HG03039 (cell line): ENCODE measurements at regions not wholly inside any gene's neighbourhood (a gene's known extent, or its start where the extent isn't known, plus 50 kb on each side); places are given as distances from the start of the nearest gene placed in this dataset.

Experiments used
- ATAC-seq: cut with Tn5 transposase; IDR thresholded peaks from one replicate; pipeline ENCODE4 v1.9.1; 2021; ENCODE audit warnings: mild to moderate bottlenecking, moderate library complexity; ENCODE audit not compliant: unreplicated experiment

DNA sequence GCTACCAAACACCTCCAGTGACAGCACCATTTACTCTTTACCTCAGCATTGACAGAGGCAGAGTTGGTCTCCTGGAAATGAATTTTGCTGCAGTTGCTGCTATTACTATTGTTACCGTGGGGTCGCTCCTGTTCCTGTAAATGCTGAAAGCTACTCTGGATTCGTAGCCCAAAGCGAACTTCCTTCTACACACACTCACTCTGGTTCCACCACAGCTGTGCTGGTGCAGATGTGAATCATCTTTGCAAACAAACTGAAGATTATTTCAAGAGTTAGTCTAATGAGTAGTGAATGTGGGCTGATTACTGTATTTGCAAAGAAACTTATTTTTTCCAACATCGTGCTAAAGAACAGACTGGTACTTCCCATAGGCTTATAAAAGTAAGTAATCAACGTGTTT lies 304.0 kb downstream of the LPIN1 start:
- ATAC-seq: peak; percentile 43

DNA sequence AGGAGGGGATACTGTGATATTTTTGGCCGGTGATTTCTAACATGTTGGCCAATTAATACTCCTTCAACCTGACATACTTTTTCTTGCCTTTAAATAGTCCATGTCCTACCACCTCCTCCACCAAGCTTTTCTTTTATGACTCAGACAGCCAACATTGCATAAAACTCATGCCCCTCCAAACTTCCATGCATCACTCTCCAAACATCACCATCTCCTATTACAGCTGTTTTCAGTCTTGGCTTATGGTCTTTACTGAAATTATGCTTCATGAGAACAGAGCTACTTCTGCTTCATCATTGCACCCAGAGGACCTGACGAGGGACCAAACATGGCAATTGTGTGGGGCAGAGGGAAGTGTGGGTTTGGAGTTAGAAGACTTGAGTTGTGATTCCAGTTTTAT lies 305.4 kb downstream of the LPIN1 start:
- ATAC-seq: no peak

DNA sequence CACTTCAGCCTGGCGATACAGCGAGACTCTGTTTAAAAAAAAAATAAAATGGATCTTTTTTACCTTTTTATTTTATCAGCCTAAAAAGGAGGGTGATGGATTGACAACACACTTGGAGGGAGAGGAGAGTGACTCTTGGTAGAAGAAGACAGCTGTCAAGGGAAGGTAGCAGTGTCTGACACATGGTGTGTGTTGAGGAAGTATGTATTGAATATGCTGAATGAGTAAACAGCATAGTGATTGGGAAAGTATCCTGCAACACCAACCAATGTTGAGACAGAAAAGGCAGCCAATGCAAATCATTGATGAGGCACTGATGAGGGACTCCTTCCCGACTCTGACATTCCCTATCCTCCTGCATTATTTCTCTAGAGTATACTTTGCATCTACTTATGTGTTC lies 306.4 kb downstream of the LPIN1 start:
- ATAC-seq: no peak

DNA sequence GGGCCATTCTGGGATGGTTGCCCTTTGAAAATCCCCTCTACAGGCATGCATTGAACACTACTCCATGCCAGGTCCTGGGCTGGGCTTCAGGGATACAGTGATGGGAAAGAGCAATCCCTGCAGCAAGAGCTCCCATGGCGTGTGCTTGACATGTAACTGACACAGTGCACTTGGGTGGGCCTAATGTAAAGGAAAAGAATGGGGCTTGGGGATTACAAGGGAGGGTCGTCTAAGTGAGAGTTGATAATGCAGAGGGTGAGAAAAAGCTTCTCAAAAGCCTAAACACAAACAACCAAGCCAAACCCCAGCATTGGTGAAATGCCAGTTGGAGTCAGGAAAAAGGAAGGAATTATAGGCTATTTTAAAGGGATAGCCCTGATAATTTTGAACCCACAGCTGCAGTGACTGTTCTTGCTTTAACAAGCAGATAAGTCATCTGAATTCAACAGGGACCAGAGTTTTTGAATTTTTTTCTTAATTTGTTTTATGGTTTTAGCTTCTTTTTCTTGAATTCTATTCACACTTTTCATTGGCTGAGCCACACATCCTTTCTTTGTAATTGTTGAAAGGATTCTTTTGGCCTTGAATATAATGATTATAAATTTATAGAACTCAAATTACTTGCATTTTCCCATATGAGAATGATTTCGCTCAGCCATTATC lies 308.7 kb downstream of the LPIN1 start:
- no peak for ATAC-seq

DNA sequence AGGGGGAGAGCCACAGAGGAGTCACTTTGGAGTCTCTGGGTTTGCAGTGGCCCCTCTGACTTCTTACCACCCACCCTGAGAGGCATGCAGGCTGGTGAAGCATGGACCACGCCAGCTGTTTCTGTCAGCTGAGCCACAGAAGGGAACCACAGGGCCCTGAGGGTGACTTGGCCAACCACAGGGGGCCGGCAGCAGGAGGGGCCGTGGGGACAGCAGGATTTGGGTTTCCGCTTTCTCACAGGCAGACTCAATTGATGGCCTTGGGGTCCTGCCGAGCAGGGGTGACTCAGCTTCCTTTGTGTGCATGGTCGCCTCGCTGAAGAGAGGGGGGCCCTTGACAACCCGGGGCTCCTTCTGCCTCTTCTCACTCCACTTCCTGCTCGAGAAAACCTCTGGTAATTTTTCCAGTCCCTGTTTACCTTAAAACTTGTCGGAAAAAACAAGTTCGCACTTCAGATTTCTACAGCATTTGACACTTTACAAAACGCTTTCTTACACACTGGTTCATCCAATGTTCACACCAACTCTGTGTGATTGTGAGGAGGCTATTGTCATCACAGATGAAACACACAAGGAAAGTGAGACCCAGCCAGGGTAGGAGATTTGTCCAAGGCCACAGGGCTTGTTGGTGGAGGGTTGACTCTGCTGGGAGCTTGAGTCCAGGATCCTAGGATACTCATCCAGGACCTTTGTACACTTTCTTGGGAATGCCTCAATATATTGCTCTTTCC lies 311.2 kb downstream of the LPIN1 start:
- peak; percentile 69 for ATAC-seq

DNA sequence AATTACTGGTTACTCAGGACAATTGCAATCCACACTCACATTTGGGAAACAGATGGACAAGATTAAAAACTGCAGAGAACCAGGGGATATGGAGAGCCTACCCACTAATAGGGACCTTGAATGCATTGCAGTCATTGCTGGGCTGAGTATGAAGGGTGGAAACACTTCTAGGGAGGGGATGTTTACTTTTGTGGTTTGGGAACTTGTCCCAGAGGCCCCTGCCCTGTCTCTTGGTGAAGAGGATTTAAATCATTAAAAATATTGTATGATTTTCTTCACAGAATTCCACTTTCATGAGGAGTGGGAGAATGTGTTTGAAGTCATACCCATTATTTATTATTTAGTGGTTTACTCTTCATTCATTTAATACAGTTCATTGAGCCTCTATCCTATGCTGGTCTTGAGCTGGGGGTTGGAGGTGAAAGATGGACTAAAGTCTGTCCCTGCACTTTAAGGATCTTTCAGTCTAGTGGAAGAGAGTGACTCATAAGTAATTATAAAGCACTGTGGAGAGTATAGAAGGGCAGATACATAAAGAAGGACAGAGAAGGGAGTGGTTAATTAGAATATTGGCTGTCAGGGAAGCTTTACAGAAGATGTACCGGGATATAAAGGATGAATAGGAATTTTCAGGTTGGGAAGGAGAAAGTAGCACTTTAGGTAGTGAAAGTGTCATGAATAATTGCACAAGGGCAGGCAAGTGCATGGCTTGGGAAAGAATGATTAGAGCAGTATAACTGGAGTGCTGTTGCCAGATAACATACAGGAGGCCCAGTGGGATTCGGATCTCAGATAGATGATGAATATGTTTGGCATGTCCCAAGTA lies 313.4 kb downstream of the LPIN1 start:
- ATAC-seq: no peak

DNA sequence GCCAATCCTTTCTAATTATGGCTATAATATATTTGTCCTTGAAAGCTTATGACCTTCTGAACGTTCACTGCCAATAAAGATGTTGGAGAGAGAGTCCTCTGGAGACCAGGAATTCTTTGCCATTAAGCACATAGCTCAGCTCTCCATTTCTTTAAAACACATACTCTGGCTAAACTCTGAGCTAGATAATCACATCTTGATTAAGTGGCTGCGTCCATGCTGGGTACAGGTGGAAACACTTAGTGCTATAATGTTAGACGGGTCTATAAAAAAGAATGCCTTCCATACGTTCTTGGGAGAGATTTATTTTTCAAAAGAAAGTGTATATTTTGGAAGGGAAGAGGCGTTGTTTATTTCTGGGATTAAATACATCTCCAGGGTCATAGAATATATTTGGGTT lies 314.5 kb downstream of the LPIN1 start:
- no peak for ATAC-seq

DNA sequence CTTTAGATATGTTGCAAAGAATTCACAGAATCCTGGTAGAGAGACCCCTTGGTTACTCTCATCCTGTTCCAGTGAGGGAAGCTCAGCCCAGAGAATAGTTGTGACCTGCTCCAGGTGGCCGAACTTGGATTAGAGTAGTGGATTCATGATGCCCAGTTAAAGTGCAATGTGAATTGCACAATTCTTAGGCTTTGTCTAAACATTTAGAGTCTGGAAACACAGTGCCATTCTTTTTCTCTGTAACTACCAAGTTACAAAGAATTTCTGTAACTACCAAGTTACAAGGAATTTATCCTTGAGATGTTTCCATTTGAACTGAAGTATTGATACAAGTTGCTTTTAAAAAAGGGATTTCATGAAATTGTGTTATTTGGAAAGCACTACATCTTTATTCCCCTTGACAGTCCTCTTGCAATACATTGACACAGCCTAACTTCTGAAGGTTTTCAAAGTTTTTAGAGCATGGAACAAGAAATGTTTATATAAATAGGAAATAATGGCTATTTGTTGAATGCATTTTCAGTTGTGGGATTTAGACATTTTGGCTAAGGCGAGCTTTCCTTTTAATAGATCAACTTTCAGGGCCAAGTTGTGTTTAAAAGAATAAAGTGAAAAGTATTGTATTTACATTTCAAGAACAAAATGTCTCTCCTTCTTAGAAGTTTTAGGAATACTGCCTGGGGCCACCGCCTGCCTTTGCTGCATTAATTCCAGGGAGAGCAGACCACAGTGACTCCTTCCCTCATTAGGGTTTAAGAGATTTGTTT lies 315.0 kb downstream of the LPIN1 start:
- ATAC-seq: no peak

DNA sequence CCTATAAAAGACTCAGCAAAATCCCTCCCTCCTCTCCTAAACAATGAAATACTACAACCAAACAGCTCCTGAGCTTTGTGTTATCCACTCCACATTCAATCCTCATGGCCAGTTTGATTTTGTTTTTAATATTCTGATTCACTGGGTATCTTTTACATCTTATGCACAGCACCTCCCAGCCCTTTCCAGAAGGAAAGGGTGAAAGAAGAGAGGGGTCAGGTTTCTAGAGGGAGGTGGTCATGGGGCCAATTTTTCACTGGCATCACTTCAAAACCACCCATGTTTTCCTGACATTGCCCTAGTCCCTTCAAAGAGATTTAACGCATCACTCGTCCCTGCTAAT lies 315.6 kb downstream of the LPIN1 start:
- ATAC-seq: no peak

DNA sequence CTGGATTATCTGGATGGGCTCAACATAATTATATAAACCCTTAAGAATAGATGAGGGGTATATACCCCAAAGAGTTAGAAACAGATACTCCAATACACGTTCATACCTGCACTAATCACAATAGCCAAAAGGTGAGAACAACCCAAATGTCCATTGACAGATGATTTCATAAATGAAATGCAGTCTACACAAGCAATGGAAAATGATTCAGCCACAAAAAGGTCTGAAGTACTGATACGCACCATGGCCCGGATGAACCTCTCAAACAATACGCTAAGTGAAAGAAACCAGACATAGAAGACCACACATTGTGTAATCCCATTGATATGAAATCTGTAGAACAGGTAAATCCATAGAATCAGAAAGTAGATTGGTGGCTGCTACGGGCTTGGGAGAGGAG lies 316.8 kb downstream of the LPIN1 start:
- ATAC-seq: no peak

DNA sequence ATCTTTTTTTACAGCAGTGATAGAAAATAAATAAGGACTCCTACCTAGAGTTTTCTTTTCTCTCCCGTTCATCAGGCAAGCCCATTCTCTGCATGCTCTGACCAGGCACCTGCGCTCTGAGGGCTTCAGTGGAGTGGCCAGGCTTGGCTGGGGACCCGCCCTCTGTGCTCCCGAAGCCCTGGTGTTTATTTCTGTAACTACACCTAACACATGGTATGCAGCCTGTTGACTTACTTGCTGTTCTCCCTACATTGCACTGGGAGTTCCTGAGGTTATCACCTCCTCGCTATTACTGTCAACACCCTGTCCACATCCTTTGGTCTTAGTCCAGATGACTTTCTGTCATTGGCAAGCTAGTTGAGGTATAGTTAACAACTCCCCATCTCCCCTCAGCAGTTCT lies 317.7 kb downstream of the LPIN1 start:
- no peak for ATAC-seq

DNA sequence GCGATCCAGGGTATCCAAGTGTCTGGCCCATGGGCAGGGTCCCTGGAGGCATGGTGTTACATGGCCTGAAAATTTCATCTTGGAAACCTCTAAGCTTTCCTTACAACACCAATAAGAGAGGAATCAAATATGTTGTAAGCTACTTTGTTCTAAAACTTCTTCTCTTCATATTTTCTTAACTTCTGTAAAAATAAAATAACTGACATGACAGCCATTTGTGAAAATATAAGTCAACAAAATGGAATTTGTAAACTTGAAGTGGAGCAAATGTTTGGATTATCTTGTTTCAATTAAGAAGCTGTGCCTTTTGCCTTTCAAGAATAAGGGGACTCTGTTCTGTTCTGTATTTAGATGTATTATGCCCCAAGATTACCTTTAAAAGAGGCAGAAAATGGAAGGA lies 319.7 kb downstream of the LPIN1 start:
- no peak for ATAC-seq

DNA sequence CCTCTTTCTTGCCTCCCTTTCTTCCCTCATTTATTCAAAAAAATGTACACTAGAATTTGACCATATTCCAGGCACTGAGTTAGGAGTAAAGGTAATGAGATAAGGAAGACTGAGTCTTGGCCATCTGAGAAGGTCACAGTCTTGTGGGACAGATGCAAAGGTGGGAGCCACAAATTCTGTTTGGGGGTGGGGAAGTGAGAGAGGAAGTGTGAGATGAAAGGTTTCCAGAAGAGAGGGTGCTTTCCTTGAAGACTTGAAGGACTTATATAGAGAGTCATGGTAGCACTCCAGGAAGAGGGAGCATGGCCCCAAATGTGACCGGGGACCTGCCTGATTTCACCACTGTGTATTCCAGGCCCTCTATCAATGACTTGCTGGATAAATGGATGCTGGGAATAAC lies 320.6 kb downstream of the LPIN1 start:
- no peak for ATAC-seq

DNA sequence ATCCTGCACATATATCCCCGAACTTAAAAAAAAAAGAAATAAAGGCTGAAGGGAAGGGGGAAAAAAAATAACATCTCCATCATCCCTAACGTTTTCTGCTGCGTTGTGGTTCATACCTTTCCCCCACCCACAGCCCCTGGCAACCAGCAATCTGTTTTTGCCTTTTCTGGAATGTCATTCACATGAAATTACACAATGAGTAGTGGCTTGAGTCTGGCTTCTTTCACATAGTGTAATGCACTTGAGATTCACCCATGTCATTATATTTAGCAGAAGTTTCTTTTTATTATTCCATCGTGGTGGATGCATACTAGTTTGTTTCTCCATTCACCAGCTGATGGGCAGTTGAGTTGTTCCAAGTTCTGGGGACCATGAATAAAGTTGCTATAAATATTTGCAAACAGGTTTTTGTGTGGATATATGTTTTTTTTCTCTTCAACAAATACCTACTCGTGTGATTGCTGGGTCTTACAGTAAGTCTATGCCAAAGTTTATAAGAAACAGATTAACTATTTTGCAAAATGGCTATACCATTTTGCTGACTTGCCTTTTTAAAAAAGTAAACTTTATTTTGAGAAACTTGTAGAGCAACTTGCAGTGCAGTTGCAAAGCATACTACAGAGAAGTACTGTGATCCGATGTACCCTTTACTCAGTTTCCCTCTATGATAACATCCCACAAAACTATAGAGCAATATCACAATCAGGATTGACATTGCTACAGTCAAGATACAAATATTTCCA lies 322.5 kb downstream of the LPIN1 start:
- ATAC-seq: no peak

DNA sequence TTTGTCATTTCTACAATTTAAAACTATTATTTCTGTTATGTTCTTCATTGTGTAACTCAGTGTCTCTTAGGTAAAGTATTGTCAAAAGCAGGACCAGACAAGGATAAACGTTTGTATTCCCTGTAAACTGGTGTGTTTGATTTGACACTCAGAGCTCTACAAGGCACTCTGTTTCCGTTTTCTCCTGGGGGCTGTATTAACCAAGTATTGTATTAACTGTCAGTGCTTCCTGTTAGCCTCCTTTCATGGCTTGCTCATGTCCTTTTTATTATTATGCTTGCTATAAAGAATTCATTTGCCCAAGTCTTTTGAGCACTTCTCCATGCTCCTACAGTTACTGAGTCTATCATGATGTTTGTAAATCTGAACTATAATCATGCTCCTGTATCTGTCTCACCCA lies 323.7 kb downstream of the LPIN1 start:
- ATAC-seq: no peak

DNA sequence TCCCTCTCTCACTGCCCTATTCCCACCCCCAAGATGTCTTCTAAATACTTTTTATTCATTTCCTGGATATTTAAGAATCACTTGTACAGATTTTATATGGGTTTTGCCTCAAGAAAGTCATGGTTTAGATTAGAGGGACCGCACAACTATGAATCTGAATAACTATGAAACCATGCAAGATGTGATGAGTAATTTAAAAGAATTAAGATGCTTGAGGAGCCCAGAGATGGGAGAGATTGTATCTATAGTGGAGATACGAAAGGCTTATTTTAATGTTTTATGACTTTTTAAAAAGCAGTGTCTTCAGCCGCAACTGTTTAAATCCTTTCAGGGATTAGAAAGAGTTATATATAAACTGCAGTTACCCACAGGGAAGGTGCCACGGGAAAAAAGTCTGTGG lies 324.1 kb downstream of the LPIN1 start:
- no peak for ATAC-seq

DNA sequence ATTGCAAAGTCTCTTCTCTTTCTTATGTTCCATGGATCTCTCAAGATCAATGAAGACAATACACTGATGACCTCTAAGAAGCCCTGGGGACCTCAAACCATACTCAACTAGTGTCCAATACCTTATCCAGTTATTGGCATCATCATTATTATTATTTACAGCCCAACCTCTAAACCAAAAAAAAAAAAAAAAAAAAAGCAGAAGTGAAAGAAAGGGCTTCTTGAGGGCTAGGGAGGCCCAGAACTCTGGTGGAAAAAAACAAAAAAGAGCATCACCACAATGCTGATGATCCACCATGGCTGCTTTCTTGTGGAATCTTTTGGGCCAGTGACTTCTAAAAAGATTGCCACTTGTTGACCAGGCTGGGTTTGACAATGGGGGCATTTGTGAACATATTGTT lies 324.9 kb downstream of the LPIN1 start:
- no peak for ATAC-seq

DNA sequence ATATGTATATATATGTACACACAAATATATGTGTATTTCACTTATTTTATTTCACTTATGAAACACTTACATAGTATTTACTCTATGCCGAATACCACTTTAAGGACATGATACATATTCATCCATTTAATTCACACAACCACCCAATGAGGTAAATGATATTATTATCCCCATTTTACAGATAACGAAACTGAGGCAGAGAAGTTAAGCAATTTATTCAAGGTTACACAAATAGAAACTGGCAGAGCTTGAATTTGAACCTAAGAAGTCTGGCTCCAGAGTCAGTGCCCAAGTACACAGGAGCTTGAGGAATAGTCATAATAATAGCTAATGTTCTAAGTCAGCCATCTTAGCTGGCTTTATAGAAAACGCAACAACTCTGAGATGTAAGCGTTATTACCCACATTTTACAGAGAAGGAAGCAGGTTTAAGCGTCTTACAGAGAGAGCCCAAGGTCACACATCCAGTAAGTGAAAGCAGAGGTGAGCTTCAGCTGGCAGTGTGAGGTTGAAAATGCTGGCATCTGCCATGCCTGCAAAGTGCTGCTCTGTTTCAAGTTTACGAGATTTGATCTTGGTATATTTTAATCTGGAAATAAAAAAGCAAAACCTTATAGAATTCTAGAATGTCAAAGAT lies 326.9 kb downstream of the LPIN1 start:
- ATAC-seq: no peak

DNA sequence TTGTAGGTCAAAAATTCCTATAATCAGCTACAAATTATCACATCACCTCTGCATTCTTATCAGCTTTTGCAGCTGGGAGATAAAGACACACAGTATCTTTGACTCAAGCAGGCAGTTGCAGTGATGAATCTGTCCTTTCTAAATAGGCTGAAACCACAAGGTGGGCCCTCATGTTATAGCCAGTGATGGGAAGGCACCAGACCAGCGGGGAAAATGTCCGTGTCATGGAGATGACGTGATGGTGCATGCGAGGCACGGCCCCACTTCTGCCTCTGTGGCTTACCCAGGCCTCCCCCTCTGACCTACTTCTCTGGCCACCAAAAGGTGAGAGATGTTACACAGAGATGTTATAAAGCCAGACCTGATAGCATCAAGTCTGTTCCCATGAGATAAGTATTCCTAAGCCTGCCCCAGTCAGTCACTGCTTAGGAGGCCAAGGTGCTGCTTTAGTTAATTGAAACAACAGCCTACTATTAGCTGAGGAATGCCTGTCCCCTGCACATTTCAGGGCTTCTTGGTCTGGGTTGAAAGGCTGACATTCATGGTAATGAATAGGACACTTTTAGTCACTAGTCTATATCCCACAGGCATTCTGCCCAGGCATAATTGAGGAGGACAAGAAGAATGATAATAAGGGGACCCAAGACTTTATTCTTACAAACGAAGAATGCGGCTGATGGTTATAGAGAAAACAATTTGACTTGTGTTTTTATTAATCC lies 327.9 kb downstream of the LPIN1 start:
- no peak for ATAC-seq

DNA sequence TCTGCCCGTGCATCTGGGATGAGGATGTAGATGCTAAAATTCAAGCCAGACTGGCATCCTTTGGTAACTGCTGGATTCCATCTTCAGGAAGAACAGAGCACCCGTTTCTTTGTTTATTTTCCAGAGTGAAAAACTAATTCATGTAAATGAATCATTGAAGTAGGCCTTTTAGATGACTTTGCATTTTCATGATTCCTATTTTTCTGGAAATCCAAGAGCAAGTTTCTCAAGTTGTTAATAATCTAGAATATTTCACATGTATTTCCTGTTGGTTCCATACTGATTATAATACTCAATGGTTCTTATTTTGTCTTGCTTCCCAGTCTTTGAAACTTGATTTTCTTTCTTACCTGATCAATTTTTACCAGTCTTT lies 328.4 kb downstream of the LPIN1 start:
- no peak for ATAC-seq
